Left ventricle myocardium inferior (tissue), 1 donor: ENCODE measurements at regions not wholly inside any gene's neighbourhood (a gene's known extent, or its start where the extent isn't known, plus 50 kb on each side); places are given as distances from the start of the nearest gene placed in this dataset.
"Not testable (repeated sequence)": the region's sequence is repeated elsewhere in the genome, so short reads cannot be mapped to it uniquely, and the experiment has no call there.

Source experiments
- DNase-seq: peaks from one replicate; pipeline ENCODE4 v3.0.0-alpha.2; 2020
- H3K27ac ChIP-seq: fragments of 200-600 bp; replicated peaks from 2 replicates; pipeline ENCODE4 v1.8.0; 2021
- H3K27me3 ChIP-seq: fragments of 200-600 bp; 2 replicates; pipeline ENCODE4 v1.8.0; 2021; ENCODE audit warnings: low read depth
- H3K36me3 ChIP-seq: fragments of 200-600 bp; 2 replicates; pipeline ENCODE4 v1.8.0; 2021
- H3K4me1 ChIP-seq: fragments of 200-600 bp; 2 replicates; pipeline ENCODE4 v1.8.0; 2021
- H3K4me3 ChIP-seq: fragments of 200-600 bp; 2 replicates; pipeline ENCODE4 v1.8.0; 2021; ENCODE audit warnings: mild to moderate bottlenecking, moderate library complexity
- H3K9me3 ChIP-seq: fragments of 200-600 bp; replicated peaks from 2 replicates; pipeline ENCODE4 v1.8.0; 2021
- CTCF ChIP-seq: fragments of 200-600 bp; IDR thresholded peaks from 2 replicates; pipeline ENCODE4 v1.8.0; 2021; ENCODE audit warnings: antibody characterized with exemption, mild to moderate bottlenecking, borderline replicate concordance
- intact Hi-C: fragments of 100-400 bp; cut with micrococcal nuclease; formaldehyde crosslinking; loops from one replicate; pipeline ENCODE4 v1.11.0; 2022
- donor health status: DM: no; HTN: yes; CAD: no; lungs with severe emphysema.

- intact Hi-C loops = no loop called here
- Histone ChIP-seq H3K4me3 (no peak overlapping the region), H3K27ac (peak overlapping the region; percentile 44), H3K36me3 (no peaks in the 10 kb centered on the region), H3K27me3 (no peaks in the 10 kb centered on the region), H3K4me1 (peaks cover under 1% of the 10 kb centered on the region), H3K9me3 (no peaks in the 10 kb centered on the region)
- peak; percentile 70 for DNase-seq
- no peak for TF ChIP-seq CTCF
Measured at GRCh38 chr10:30529373-30529998, 95.5 kb downstream of the MAP3K8 start.

- H3K4me1 ChIP-seq = no peaks in the 10 kb centered on the region
- H3K27ac ChIP-seq = no peak overlapping the region
- intact Hi-C loops = no loop called here
- H3K36me3 ChIP-seq = no peaks in the 10 kb centered on the region
- H3K9me3 ChIP-seq = no peaks in the 10 kb centered on the region
- DNase-seq = no peak
- no peaks in the 10 kb centered on the region for H3K27me3 ChIP-seq
- TF ChIP-seq CTCF = no peak
- H3K4me3 ChIP-seq = no peak overlapping the region
Measured at GRCh38 chr10:30528429-30528786, 94.4 kb downstream of the MAP3K8 start.

GRCh38 chr10:30527623-30528428 lies 93.8 kb downstream of the MAP3K8 start:
- intact Hi-C loops = no loop called here
- Histone ChIP-seq H3K9me3 (no peaks in the 10 kb centered on the region), H3K4me3 (no peak overlapping the region), H3K27ac (no peak overlapping the region), H3K4me1 (no peaks in the 10 kb centered on the region), H3K27me3 (no peaks in the 10 kb centered on the region), H3K36me3 (no peaks in the 10 kb centered on the region)
- no peak for TF ChIP-seq CTCF
- DNase-seq = no peak

GRCh38 chr10:30522661-30523078 lies 88.7 kb downstream of the MAP3K8 start:
- intact Hi-C loops, DNase-seq, H3K36me3 ChIP-seq, H3K27ac ChIP-seq, H3K27me3 ChIP-seq, H3K4me3 ChIP-seq, H3K4me1 ChIP-seq: not testable (repeated sequence)
- peaks cover 14% of the 10 kb centered on the region for H3K9me3 ChIP-seq

GRCh38 chr10:30518907-30519306 lies 84.9 kb downstream of the MAP3K8 start:
- H3K27me3 ChIP-seq = no peaks in the 10 kb centered on the region
- DNase-seq = no peak
- H3K4me3 ChIP-seq = no peak overlapping the region
- H3K27ac ChIP-seq = no peak overlapping the region
- no peaks in the 10 kb centered on the region for H3K36me3 ChIP-seq
- no peak for TF ChIP-seq CTCF
- intact Hi-C loops = no loop called here
- H3K4me1 ChIP-seq = no peaks in the 10 kb centered on the region
- peaks cover 14% of the 10 kb centered on the region for H3K9me3 ChIP-seq
